Activated naive CD8-positive, alpha-beta T cell treated with anti-CD3 and anti-CD28 coated beads, Interleukin-2, amount 50 U/mL, for 24 hours (primary cell): ENCODE measurements at regions not wholly inside any gene's neighbourhood (a gene's known extent, or its start where the extent isn't known, plus 50 kb on each side); places are given as distances from the start of the nearest gene placed in this dataset.

Experiments
- ATAC-seq: fragments of 150-1000 bp; cut with Tn5 transposase; one replicate; pipeline ENCODE4 v1.10.0; 2021
- DNase-seq: peaks from one replicate; pipeline ENCODE4 v3.0.0; 2021
- H3K27ac Mint-ChIP-seq: one replicate; pipeline ENCODE4 v1.8.0; 2021; ENCODE audit warnings: mild to moderate bottlenecking, mixed read lengths
- H3K27me3 Mint-ChIP-seq: one replicate; pipeline ENCODE4 v1.8.0; 2021; ENCODE audit warnings: mixed read lengths
- H3K36me3 Mint-ChIP-seq: one replicate; pipeline ENCODE4 v1.8.0; 2021; ENCODE audit warnings: low read depth, mixed read lengths
- H3K4me1 Mint-ChIP-seq: one replicate; pipeline ENCODE4 v1.8.0; 2021; ENCODE audit warnings: mixed read lengths
- H3K4me3 Mint-ChIP-seq: one replicate; pipeline ENCODE4 v1.8.0; 2021; ENCODE audit warnings: mild to moderate bottlenecking, moderate library complexity, mixed read lengths
- H3K9me3 Mint-ChIP-seq: one replicate; pipeline ENCODE4 v1.8.0; 2021; ENCODE audit warnings: mixed read lengths

DNA sequence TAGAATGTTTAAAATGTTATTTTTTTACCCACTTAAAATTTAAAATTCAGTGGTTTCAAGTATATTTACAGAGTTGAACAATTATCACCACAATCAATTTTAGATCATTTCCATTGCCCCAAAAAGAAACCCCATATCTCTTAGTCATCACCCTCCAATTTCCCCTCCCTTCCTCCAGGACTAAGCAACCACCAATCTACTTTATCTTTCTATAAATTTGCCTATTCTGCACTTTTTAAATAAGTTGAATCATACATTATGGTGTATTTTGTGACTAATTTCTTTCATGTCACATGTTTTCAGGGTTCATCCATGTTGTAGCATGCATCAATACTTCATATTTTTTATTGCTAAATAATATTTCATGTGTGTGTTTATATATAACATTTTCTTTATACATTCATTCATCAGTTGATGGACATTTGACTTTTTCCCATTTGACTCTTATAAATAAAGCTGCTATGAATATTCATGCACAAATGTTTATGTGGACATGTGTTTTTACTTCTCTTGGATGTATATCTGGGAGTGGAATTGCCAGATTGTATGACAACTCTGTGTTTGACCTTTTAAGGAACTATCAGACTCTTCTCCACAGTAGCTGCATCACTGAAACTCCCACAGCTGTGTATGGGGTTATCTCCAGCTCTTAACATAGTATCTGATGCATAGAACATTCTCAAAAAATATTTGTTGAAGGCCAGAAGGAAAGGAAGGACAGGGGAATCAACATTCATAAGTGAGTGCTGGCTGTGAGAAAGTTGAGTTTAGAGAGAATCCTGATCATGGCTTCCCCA lies 107.8 kb upstream of the OXGR1 start:
- Mint-ChIP-seq H3K4me1 (peaks cover 9% of the 10 kb centered on the region), H3K9me3 (peaks cover 4% of the 10 kb centered on the region), H3K36me3 (no peaks in the 10 kb centered on the region), H3K27ac (no peak overlapping the region), H3K4me3 (no peak overlapping the region), H3K27me3 (peaks cover 8% of the 10 kb centered on the region)
- no peak for DNase-seq
- peak; percentile 46 for ATAC-seq

GRCh38 chr13:97106323-97106722 lies 112.0 kb upstream of the OXGR1 start:
- H3K4me3 Mint-ChIP-seq, result no peak overlapping the region
- DNase-seq (no peak), ATAC-seq (no peak)
- peaks cover 13% of the 10 kb centered on the region for H3K4me1 Mint-ChIP-seq
- H3K36me3 Mint-ChIP-seq, result no peaks in the 10 kb centered on the region
- H3K9me3 Mint-ChIP-seq, result no peaks in the 10 kb centered on the region
- no peak overlapping the region for H3K27ac Mint-ChIP-seq
- peaks cover 21% of the 10 kb centered on the region for H3K27me3 Mint-ChIP-seq

DNA sequence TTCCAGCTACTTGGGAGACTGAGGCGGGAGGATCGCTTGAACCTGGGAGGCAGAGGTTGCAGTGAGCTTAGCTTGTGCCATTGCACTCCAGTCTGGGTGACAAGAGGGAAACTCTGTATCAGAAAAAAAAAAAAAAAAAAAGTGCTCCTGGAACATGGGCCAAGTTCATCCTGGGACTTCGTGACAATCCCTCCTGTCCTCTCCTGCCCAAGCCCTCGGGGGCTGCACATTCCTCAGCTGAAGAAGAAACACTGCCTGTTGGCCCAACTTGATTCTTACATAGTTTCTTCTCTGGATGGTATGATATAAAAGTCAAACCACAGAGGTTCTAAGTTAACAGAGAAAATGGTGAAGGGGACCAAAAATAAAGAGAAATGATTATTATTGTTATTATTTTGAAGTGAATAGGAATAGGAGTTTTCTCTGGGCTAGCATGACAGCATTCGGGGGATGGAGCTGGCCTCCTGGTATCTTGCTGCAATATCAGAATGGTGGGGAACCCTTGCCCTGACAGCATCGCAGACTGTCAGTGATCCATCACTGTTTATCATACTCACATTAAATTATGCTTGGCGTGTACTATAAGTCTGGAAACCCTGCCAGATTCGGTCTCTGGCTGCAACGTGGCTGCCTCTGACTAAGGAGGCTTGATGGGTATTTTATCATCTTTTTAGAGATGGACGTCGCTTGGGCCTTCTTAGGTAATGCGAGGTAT lies 113.7 kb upstream of the OXGR1 start:
- ATAC-seq, result no peak
- peaks cover 6% of the 10 kb centered on the region for H3K4me1 Mint-ChIP-seq

GRCh38 chr13:97108530-97108900 lies 113.6 kb upstream of the MBNL2 start:
- Mint-ChIP-seq H3K4me1 (peaks cover 6% of the 10 kb centered on the region), H3K9me3 (no peaks in the 10 kb centered on the region)

More for the DNA sequence above, 113.7 kb upstream of the OXGR1 start:
- H3K9me3 Mint-ChIP-seq, result no peaks in the 10 kb centered on the region
- H3K27me3 Mint-ChIP-seq, result peaks cover 20% of the 10 kb centered on the region
- H3K4me3 Mint-ChIP-seq, result no peak overlapping the region
- H3K27ac Mint-ChIP-seq, result no peak overlapping the region
- no peak for DNase-seq
- no peaks in the 10 kb centered on the region for H3K36me3 Mint-ChIP-seq

DNA sequence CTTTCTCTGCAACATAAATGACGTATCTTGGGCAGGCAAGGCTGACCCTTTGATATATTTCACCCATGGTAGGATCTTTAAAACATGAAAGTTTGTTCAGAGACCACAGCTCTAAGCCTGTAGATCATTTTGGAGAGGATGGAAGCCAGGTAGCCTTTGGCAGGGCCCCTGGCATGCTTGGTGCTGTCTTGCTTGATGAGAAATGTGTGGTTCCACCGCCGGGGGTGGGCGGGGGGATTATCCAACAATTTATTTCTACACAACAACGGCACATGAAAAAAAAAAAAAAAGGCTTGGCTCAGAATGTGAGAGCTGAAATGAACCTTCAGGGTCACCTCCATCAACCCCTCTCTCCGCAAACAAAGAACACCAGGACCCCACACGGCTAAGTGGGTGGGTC lies 112.9 kb upstream of the MBNL2 start:
- no peak for ATAC-seq
- no peak for DNase-seq
- Mint-ChIP-seq H3K9me3 (no peaks in the 10 kb centered on the region), H3K27ac (no peak overlapping the region), H3K36me3 (no peaks in the 10 kb centered on the region), H3K27me3 (peaks cover 18% of the 10 kb centered on the region), H3K4me1 (peaks cover 8% of the 10 kb centered on the region), H3K4me3 (no peak overlapping the region)

More at GRCh38 chr13:97108530-97108900, 113.6 kb upstream of the MBNL2 start:
- DNase-seq (no peak), ATAC-seq (no peak)
- Mint-ChIP-seq H3K27me3 (peaks cover 18% of the 10 kb centered on the region), H3K4me3 (no peak overlapping the region), H3K36me3 (no peaks in the 10 kb centered on the region), H3K27ac (no peak overlapping the region)

DNA sequence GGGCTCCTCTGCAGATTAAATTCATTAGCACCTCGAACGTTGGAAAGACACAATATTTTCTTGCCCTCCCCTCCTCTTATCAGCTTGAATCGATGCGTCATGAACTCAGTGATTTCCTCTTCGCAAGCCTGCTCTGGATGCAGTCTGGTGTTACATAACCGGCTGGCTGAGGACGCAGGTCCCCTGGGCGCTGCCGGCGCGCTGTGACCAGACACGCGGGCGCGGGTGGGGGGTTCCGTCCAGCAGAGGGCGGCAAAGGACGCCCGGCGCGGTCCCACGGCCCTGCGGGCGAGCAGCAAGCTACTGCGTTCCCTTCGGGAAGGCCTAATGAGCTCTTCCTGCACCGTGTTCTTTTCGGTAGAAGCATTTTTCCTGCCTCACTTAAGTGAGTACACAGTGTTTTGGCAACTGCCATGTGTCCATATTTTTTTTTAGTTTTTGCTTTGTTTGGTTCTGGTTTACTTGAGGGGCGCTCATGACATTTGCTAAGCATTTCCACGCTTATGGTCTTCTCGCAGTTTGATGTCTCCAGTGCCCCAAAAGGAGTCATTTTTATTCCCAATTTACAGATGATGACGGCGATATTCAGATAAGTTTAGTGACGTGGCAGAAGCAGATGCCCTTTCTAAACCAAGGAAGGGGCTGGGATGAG lies 112.2 kb upstream of the MBNL2 start:
- peaks cover 8% of the 10 kb centered on the region for H3K4me1 Mint-ChIP-seq
- no peak overlapping the region for H3K27ac Mint-ChIP-seq

DNA sequence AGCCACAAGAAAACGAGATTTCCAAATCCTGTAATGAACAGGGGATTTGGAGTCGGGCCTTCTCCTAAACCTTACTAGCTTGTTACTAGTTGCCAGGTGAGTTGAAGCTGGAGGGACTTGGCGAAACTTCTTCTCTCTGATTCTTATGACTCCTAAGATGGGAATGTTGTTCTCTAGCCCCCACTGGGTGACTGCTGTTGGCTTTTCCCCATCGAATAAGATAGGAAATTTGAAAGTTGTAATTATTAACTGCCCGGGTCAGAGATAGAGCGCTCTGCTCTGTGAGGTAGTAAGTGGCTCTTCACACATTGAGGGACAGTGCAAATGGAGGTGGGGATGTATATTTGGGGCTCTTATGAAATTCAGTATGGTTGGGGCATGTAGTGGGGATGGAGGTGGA lies 111.2 kb upstream of the MBNL2 start:
- no peak for ATAC-seq

More for the DNA sequence above, 112.2 kb upstream of the MBNL2 start:
- ATAC-seq (peak; percentile 95), DNase-seq (peak; percentile 86)
- Mint-ChIP-seq H3K27me3 (peaks cover 19% of the 10 kb centered on the region), H3K36me3 (no peaks in the 10 kb centered on the region), H3K9me3 (no peaks in the 10 kb centered on the region), H3K4me3 (no peak overlapping the region)

GRCh38 chr13:97111756-97112155 lies 110.4 kb upstream of the MBNL2 start:
- Mint-ChIP-seq H3K4me3 (no peak overlapping the region), H3K27ac (no peak overlapping the region), H3K9me3 (no peaks in the 10 kb centered on the region), H3K36me3 (no peaks in the 10 kb centered on the region), H3K27me3 (peaks cover 30% of the 10 kb centered on the region), H3K4me1 (peaks cover 8% of the 10 kb centered on the region)
- no peak for DNase-seq
- ATAC-seq, result no peak

More for the DNA sequence above, 111.2 kb upstream of the MBNL2 start:
- peaks cover 8% of the 10 kb centered on the region for H3K4me1 Mint-ChIP-seq
- DNase-seq, result no peak
- H3K27me3 Mint-ChIP-seq, result peaks cover 28% of the 10 kb centered on the region
- no peak overlapping the region for H3K27ac Mint-ChIP-seq
- H3K4me3 Mint-ChIP-seq, result no peak overlapping the region
- H3K36me3 Mint-ChIP-seq, result no peaks in the 10 kb centered on the region
- H3K9me3 Mint-ChIP-seq, result no peaks in the 10 kb centered on the region

GRCh38 chr13:97112446-97113152 lies 109.5 kb upstream of the MBNL2 start:
- ATAC-seq (no peak), DNase-seq (no peak)
- Mint-ChIP-seq H3K36me3 (no peaks in the 10 kb centered on the region), H3K27ac (no peak overlapping the region), H3K4me1 (peaks cover 8% of the 10 kb centered on the region), H3K9me3 (no peaks in the 10 kb centered on the region), H3K4me3 (no peak overlapping the region), H3K27me3 (peaks cover 31% of the 10 kb centered on the region)

DNA sequence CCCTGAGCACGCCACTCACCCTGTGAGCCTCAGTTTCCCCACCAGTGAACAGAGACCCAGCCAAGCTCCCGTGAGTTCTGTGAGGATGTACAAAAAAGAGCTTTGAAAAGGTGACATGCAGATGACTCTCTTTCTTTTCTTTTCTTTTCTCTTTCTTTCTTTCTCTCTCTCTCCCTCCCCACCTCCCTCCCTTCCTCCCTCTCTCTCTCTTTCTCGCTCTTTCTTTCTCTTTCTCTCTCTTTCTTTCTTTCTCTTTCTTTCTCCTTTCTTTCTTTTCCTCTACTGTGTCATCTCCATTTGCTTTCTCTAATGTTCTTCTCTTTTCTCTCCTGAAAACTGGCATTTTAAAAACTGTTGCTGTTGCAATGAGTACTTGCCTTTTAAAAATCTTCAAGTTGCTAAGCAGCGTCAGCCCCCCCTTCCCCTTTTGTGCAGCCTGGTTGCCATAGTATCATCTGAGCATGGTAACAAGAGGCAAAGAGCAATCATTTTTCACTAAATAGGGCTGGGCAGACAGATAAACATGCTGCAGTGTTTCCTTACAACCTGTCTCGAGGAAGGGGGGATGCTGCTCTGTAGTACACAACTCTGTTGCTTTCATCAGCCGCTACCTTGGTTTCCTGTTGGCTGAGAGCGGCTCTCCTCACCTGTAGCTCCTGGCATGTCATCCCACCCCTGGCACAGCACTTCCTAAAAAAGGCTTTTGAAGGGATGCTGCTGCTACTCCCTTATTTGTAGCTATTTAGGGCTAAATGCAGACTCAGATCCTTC lies 108.7 kb upstream of the MBNL2 start:
- peaks cover 8% of the 10 kb centered on the region for H3K4me1 Mint-ChIP-seq
- ATAC-seq (no peak), DNase-seq (no peak)
- no peaks in the 10 kb centered on the region for H3K36me3 Mint-ChIP-seq
- H3K9me3 Mint-ChIP-seq, result no peaks in the 10 kb centered on the region
- H3K27me3 Mint-ChIP-seq, result peaks cover 30% of the 10 kb centered on the region
- H3K27ac Mint-ChIP-seq, result no peak overlapping the region
- no peak overlapping the region for H3K4me3 Mint-ChIP-seq

- Mint-ChIP-seq H3K9me3 (no peaks in the 10 kb centered on the region), H3K4me1 (peaks cover 7% of the 10 kb centered on the region), H3K27me3 (peaks cover 22% of the 10 kb centered on the region), H3K27ac (no peak overlapping the region), H3K36me3 (no peaks in the 10 kb centered on the region), H3K4me3 (no peak overlapping the region)
- no peak for DNase-seq
- no peak for ATAC-seq
These were observed 107.5 kb upstream of the MBNL2 start for GRCh38 chr13:97114651-97115050.

GRCh38 chr13:97116754-97117153 lies 105.4 kb upstream of the MBNL2 start:
- DNase-seq, result no peak
- H3K4me3 Mint-ChIP-seq, result no peak overlapping the region

GRCh38 chr13:97117388-97117910 lies 104.7 kb upstream of the MBNL2 start:
- H3K9me3 Mint-ChIP-seq, result no peaks in the 10 kb centered on the region
- DNase-seq (no peak), ATAC-seq (no peak)
- H3K4me1 Mint-ChIP-seq, result peaks cover 13% of the 10 kb centered on the region
- peaks cover 36% of the 10 kb centered on the region for H3K27me3 Mint-ChIP-seq
- no peak overlapping the region for H3K27ac Mint-ChIP-seq
- no peak overlapping the region for H3K4me3 Mint-ChIP-seq
- H3K36me3 Mint-ChIP-seq, result no peaks in the 10 kb centered on the region

More at GRCh38 chr13:97116754-97117153, 105.4 kb upstream of the MBNL2 start:
- ATAC-seq, result peak; percentile 64
- Mint-ChIP-seq H3K4me1 (peaks cover 13% of the 10 kb centered on the region), H3K27me3 (peaks cover 34% of the 10 kb centered on the region), H3K36me3 (no peaks in the 10 kb centered on the region), H3K9me3 (no peaks in the 10 kb centered on the region), H3K27ac (no peak overlapping the region)
